H54 (cell line): ENCODE measurements at regions not wholly inside any gene's neighbourhood (a gene's known extent, or its start where the extent isn't known, plus 50 kb on each side); places are given as distances from the start of the nearest gene placed in this dataset.

ENCODE experiments used
- DNase-seq: peaks from one replicate; pipeline ENCODE4 v3.0.0; 2011; ENCODE audit warnings: low spot score, mixed read lengths; ENCODE audit not compliant: insufficient read length
- FAIRE-seq: peaks from 3 replicates; lab custom pipeline; 2011; peaks lifted over from hg19 to GRCh38; lab: Jason Lieb, UNC
- POLR2A ChIP-seq: IDR thresholded peaks from 2 replicates; pipeline ENCODE4 v1.6.1; 2011; ENCODE audit warnings: low read depth, mild to moderate bottlenecking, low read length

DNA sequence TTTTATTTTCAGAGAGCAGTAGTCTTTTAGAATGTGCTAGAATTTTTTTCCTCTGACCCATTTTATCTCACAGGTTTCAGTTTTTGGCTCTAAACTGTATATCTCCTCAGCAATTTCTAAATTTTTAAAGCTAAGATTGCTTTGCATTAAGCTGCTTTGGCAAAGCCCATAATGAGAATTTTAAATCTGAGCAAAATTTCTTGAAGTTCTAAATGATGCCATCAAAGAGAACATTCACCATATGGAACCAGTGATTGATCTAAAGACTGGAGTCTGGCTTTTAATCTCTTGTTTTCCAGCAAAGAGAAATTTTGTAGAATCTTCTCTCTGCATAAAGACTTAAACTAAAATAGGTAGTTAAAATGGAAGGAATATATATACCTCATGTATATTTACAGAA, 313.6 kb downstream of the TBC1D32 start:
- no peak for DNase-seq
- FAIRE-seq = no peak
- no peak for TF ChIP-seq POLR2A

DNA sequence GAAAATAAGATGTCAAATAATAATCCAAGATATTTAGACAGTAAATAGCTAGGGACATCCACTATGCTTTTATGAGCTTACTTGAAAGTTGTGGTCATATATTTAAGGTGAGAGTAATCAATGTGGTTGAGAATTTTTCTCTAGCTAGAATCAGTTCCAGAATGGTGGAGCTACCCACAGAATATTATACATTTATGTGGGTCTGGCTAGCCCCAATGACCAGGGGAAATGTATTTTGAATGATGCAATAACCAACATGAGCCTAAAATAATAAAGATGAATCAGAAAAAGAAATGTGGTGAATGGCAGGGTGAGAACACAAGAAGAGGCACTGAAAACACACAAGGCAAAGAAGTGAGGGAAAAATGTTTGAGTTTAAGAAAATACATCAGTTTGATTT, 325.7 kb downstream of the TBC1D32 start:
- FAIRE-seq (no peak), DNase-seq (no peak)
- no peak for TF ChIP-seq POLR2A

DNA sequence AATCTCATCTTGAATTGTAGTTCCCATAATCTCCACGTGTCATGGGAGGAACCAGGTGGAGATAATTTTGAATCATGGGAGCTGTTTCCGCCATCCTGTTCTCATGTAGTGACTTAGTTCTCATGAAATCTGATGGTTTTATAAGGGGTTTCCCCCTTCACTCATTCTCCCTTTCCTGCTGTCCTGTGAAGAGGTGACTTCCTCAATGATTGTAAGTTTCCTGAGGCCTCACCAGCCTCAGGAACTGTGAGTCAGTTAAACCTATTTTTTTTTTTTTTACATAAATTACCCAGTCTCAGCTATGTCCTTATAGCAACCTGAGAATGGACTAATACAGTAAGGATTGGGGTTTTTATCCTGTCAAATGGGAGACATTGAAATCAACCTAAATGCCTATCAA, 328.3 kb downstream of the TBC1D32 start:
- no peak for FAIRE-seq
- no peak for DNase-seq
- TF ChIP-seq POLR2A = no peak

DNA sequence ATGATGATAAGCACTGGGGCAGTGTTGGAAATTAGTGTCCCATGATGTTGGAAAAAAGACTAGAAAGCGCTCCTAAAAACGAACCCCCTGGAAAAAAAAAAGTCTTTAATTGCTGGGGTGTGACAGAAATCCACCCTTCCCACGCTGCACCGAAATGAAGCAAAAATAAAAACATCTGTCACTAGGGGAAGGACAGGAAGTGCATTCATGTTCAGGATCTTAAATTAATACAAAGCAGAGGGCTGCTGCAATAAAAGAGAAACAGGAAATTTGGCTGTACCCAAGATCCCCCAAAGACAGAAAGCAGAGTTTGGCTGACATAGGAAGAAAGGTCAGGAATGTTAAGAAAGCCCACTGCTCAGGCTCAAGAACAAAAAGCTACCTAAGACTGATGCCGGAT, 333.9 kb downstream of the TBC1D32 start:
- DNase-seq = no peak
- FAIRE-seq = no peak
- TF ChIP-seq POLR2A = no peak

DNA sequence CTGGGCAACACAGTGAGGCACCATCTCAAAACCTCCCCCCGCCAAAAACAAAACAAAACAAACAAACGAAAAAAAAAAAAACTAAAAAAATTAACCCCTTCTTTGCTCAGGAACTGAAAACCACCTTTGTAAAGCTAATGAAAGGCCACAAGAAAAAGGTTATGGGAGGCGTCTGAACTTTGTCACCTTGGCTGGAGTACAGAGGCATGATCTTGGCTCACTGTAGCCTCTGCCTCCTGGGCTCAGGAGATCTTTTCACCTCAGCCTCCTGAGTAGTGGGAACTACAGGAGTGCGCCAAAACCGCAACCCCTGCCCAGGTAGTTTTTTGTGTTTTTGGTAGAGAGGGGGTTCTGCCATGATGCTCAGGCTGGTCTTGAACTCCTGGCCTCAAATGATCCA, 337.9 kb downstream of the TBC1D32 start:
- TF ChIP-seq POLR2A = no peak
- no peak for FAIRE-seq
- no peak for DNase-seq

DNA sequence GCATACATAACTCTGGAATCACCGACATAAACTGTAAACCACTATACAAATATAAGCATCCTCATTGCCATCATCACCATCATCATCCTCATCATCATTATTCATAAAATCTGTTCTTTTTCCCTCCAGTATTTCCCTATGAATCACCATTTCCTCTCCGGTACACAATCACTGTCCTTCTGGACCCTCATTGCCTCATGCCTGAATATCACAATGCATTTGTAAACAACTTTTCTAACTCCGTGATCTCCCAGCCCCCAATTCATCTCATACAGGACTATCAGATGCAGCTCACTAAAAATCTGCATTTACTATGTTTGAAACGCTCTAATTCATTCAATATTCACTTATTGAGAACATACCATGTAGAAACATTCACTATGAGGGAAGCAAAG, 339.7 kb downstream of the TBC1D32 start:
- FAIRE-seq (no peak), DNase-seq (no peak)
- TF ChIP-seq POLR2A = no peak

DNA sequence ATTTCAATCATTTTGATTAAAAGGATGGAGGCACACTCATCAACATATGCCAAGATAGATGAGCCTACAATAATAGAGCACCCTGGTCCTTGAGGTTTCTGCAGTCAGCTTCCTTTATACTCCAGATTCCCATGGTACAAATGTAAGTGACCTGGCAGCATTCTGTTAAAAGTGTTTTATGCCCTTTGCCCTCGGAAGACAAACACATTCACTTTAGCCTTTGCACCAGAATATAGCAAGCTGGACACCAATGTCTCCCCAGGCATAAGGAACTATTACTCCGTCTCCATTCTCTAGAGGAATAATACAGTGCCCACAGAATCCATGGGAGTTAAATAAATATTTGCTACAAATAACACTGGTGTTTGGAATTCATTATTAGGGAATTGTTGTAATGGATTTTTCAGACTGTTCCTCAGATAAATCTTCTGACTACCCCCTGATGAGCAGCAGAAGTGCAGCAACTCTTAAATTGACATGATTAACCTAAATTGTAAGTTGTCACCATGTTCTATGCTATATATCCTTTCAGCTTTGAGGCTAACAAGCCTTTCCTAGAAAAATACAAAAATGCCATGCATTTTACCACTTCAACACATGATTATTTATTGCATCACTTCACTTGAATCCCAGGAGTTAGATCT, 340.2 kb downstream of the TBC1D32 start:
- TF ChIP-seq POLR2A = no peak
- FAIRE-seq = no peak
- DNase-seq = no peak

DNA sequence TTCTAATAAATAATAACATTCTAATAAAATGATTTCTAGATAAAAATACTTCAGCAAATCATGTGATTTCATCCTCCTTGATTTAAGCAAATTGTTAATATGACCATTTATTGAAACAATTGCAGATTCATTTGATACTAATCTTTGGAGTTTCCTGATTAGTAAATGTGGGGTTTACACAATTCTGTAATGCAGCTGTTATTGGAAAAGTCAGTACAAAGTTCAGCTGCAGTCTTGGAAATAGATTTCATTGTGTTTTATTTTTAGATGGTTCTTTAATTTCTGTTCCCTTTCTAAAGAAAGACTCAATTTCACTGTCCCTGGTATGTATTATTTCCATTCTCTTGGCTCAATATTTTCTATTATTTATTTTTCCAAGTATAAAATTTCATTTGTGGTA, 342.0 kb downstream of the TBC1D32 start:
- TF ChIP-seq POLR2A = no peak
- no peak for DNase-seq
- FAIRE-seq = no peak

DNA sequence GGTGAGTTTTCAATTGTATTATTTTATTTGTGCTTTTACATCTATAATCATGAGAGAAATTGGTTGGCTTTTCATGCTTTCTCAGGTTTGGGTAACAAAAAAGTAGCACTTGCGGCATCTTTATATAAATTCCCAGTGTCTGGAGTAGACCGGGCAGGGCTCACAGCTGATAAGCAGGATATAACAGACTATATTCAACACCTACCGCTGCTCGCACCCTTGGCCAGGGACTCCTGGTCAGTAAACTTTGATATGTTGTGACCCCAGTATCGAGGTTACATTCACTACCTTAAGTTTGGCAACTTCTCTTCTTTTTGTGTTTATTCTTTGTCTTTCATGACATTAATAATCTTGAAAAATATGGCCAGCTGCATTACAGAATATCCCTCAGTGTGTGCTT, 343.4 kb downstream of the TBC1D32 start:
- DNase-seq = no peak
- TF ChIP-seq POLR2A = no peak
- FAIRE-seq = no peak

DNA sequence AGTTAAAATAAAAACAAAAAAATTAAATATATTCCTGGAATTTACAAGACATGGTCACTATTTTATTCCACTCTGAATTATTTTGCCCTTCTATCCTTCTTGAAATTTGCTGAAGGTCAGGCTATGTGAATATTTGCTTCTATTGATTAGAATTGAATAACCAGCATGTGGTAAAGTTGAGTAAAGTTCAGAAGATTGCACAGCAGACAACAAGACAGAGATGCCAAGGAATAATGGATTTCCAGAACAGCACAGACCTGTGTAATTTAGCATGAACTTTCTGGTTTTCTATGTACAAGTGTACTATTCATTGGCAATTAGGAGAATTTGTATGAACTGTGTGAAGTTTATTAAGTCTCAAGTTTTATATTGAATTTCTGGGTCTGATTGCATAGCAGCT, 352.4 kb downstream of the TBC1D32 start:
- DNase-seq (no peak), FAIRE-seq (no peak)
- TF ChIP-seq POLR2A = no peak

DNA sequence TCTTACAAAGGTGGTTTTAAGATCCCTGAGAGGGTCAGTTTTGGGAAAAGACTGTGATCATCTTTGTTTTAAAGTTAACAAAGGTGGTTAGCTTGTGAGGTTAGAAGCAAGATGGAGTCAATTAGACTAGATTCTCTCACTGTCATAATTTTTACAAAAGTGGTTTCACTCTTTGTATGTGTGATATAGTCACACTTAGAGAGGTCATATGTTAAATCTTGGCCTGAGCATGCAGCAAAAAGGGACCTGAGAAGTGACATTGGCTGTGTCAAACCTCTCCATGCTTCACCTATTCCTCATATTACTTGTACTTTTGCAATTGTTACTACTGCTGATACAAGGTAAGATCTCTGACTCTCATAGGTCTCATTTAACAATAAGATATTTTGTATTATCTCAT, 368.0 kb downstream of the TBC1D32 start:
- DNase-seq = no peak
- no peak for TF ChIP-seq POLR2A
- FAIRE-seq = no peak

DNA sequence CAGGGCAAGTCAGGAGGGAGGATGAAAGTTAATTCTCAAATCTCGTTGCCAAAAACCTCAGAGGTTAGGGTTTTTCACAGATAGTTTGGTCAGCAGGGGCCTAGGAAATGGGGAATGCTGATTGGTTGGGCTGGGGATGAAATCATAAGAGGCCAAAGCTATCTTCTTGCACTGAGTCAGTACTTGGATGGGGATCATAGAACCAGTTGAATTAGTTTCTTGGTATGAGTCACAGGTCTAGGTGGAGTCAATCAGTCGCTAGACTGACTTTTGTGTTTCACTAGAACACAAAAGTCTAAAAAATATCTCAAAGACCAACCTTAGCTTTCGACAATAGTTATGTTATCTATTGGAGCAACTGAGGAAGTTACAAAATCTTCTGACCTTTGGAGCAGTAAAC, 368.5 kb downstream of the TBC1D32 start:
- FAIRE-seq = no peak
- DNase-seq = no peak
- TF ChIP-seq POLR2A = no peak

DNA sequence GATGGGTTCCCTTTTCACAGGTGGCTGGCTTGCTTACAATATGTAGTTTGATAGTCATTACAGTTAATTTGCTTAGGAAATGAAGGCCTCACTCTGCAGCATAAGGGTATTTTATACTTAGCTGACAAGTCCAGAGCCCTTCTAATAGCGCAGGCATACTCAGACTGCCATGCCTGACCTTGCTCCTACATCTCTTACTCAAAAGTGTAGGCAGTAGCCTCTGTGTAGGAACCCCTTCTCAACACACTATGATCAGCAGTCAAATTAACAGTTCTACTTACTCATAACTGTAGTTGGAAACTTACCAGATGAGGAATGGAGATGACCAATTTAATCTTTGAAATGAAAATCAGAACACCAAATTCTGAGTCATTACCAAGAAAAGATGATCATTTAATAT, 373.5 kb downstream of the TBC1D32 start:
- no peak for FAIRE-seq
- TF ChIP-seq POLR2A = no peak
- no peak for DNase-seq

DNA sequence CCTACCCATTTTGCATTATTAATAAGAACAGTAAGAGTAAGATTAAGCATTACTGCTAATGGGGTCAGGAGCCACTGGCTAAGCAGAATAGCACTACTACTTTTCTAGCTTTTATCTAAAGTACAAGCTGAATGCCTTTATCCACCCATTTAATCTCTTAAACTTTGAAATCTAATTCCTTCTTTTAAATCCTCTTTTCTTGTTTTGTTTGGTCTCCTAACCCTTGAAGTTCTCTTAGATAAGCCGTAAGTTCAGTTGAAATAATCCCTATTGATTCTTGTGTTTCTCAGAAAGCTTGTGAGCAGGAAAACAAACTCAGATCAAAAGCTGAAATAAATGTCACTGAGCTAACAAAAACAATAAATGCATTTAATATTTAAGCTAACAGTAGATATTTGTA, 380.2 kb downstream of the TBC1D32 start:
- TF ChIP-seq POLR2A = no peak
- no peak for FAIRE-seq
- DNase-seq = no peak

DNA sequence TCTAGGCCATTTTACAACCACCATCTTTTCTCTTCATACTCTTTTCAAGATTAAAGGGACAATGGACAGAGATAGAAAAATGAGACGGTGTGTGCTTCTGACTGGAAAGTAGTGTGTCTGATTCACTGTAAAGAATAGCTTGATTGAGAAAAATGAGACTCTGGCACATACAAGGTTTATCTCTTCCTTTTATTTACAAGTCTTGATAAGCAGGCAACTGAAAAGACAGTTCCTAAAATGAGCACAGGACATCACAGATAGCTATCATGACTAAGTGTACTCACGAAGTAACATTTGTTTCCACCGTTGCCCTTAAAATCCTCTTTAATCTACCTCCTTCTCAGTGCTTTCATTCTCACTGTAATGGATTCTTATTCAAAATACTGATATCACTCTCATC, 383.0 kb downstream of the TBC1D32 start:
- no peak for DNase-seq
- TF ChIP-seq POLR2A = no peak
- no peak for FAIRE-seq

DNA sequence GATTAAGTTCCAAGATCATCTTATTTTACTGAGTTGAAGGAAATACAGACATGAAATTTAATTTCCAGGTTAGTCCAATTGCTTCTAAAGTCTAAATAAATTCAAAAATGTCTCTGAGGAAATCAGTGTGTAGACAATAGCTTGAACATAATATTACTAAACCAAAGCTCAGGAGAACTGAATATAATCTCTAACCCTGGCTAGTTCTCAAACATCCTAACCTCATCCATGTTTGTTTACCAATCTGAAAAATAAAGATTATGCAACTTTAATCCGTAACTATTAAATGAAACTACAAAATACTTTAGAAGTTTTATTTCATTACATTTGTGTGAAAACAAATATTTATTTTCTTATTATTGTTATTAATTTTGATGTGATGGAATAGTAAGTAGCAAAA, 387.2 kb downstream of the TBC1D32 start:
- FAIRE-seq (no peak), DNase-seq (no peak)
- TF ChIP-seq POLR2A = no peak
